ENCODE measurements at regions not wholly inside any gene's neighbourhood (a gene's known extent, or its start where the extent isn't known, plus 50 kb on each side); places are given as distances from the start of the nearest gene placed in this dataset.

- no peak for DNase-seq (ENCODE audit: low spot score)
These were observed 84.7 kb downstream of the MRPL46 start for GRCh38 chr15:88382482-88382983.

GRCh38 chr15:88378188-88378637, 89.0 kb downstream of the MRPL46 start:
- DNase-seq (ENCODE audit: low spot score) = no peak

- DNase-seq (ENCODE audit: low spot score) = no peak
These were observed 89.7 kb downstream of the MRPL46 start for GRCh38 chr15:88377509-88377908.

GRCh38 chr15:88376574-88377174, 90.5 kb downstream of the MRPL46 start:
- DNase-seq (ENCODE audit: low spot score) = no peak

- DNase-seq (ENCODE audit: low spot score) = no peak
These were observed 91.8 kb downstream of the MRPL46 start for GRCh38 chr15:88375234-88375927.

GRCh38 chr15:88365124-88365523, 102.1 kb downstream of the MRPL46 start:
- DNase-seq (ENCODE audit: low spot score) = no peak

- DNase-seq (ENCODE audit: low spot score) = no peak
These were observed 92.2 kb upstream of the NTRK3 start for GRCh38 chr15:88348579-88349230.

GRCh38 chr15:88345962-88346361, 89.4 kb upstream of the NTRK3 start:
- no peak for DNase-seq (ENCODE audit: low spot score)

GRCh38 chr15:88344786-88345185, 88.2 kb upstream of the NTRK3 start:
- no peak for DNase-seq (ENCODE audit: low spot score)

- no peak for DNase-seq (ENCODE audit: low spot score)
These were observed 86.1 kb upstream of the NTRK3 start for GRCh38 chr15:88342666-88343065.

- DNase-seq (ENCODE audit: low spot score) = no peak
These were observed 85.1 kb upstream of the NTRK3 start for GRCh38 chr15:88341653-88342052.

- no peak for DNase-seq (ENCODE audit: low spot score)
These were observed 84.5 kb upstream of the NTRK3 start for GRCh38 chr15:88341006-88341405.

GRCh38 chr15:88337993-88338392, 81.5 kb upstream of the NTRK3 start:
- peak; percentile 19 for DNase-seq (ENCODE audit: low spot score)

- no peak for DNase-seq (ENCODE audit: low spot score)
These were observed 78.5 kb upstream of the NTRK3 start for GRCh38 chr15:88335074-88335473.

GRCh38 chr15:88334436-88334835, 77.9 kb upstream of the NTRK3 start:
- DNase-seq (ENCODE audit: low spot score) = no peak

GRCh38 chr15:88331291-88331690, 74.8 kb upstream of the NTRK3 start:
- DNase-seq (ENCODE audit: low spot score) = peak; percentile 74

GRCh38 chr15:88326924-88327323, 70.4 kb upstream of the NTRK3 start:
- no peak for DNase-seq (ENCODE audit: low spot score)

- DNase-seq (ENCODE audit: low spot score) = no peak
These were observed 68.2 kb upstream of the NTRK3 start for GRCh38 chr15:88324741-88325065.

GRCh38 chr15:88323976-88324740, 67.6 kb upstream of the NTRK3 start:
- no peak for DNase-seq (ENCODE audit: low spot score)

GRCh38 chr15:88323468-88323867, 66.9 kb upstream of the NTRK3 start:
- DNase-seq (ENCODE audit: low spot score) = no peak

- no peak for DNase-seq (ENCODE audit: low spot score)
These were observed 65.9 kb upstream of the NTRK3 start for GRCh38 chr15:88322461-88322860.

GRCh38 chr15:88321271-88321670, 64.7 kb upstream of the NTRK3 start:
- DNase-seq (ENCODE audit: low spot score) = no peak
